ENCODE measurements at regions not wholly inside any gene's neighbourhood (a gene's known extent, or its start where the extent isn't known, plus 50 kb on each side); places are given as distances from the start of the nearest gene placed in this dataset.
A peak's percentile ranks its signal among the peaks of the same experiment; 100 is the strongest.
"Not testable (repeated sequence)": the region's sequence is repeated elsewhere in the genome, so short reads cannot be mapped to it uniquely, and the experiment has no call there.

DNA sequence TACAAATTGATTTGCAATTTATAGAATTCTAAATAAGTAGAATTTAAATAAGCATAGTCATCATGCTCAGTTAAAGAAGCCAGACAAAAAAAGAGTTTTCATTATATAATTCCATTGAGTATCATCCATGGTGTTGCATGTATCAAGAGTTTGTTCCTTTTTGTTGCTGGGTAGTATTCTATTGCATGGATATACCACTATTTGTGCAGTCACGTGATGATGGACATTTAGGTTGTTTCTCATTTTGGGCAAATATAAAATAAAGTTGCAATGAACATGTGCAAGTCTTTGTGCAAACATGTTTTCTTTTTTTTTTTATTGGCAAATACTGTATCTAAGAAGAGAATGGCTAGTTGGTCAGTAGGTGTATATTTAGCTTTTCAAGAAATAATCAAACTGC is 186.2 kb upstream of the FRMD6 start:
- DNase-seq (ENCODE audit: extremely low read depth, low read depth): no peak

DNA sequence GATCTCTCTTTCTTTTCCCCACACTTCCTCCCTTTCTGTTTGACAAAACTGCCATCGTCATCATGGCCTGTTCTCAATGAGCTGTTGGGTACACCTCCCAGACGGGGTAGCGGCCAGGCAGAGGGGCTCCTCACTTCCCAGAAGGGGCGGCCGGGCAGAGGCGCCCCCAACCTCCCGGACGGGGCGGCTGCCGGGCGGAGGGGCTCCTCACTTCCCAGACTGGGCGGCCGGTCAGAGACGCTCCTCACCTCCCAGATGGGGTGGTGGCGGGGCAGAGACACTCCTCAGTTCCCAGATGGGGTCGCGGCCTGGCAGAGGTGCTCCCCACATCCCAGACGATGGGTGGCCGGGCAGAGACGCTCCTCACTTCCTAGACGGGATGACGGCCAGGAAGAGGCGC is 184.3 kb upstream of the FRMD6 start:
- DNase-seq (ENCODE audit: extremely low read depth, low read depth): not testable (repeated sequence)

GRCh38 chr14:51468523-51468922 is 183.2 kb upstream of the FRMD6 start:
- DNase-seq (ENCODE audit: extremely low read depth, low read depth): no peak

- no peak for DNase-seq (ENCODE audit: extremely low read depth, low read depth)
These were observed 178.8 kb upstream of the FRMD6 start for GRCh38 chr14:51472881-51473280.

GRCh38 chr14:51473351-51473750 is 178.4 kb upstream of the FRMD6 start:
- DNase-seq (ENCODE audit: extremely low read depth, low read depth): no peak

DNA sequence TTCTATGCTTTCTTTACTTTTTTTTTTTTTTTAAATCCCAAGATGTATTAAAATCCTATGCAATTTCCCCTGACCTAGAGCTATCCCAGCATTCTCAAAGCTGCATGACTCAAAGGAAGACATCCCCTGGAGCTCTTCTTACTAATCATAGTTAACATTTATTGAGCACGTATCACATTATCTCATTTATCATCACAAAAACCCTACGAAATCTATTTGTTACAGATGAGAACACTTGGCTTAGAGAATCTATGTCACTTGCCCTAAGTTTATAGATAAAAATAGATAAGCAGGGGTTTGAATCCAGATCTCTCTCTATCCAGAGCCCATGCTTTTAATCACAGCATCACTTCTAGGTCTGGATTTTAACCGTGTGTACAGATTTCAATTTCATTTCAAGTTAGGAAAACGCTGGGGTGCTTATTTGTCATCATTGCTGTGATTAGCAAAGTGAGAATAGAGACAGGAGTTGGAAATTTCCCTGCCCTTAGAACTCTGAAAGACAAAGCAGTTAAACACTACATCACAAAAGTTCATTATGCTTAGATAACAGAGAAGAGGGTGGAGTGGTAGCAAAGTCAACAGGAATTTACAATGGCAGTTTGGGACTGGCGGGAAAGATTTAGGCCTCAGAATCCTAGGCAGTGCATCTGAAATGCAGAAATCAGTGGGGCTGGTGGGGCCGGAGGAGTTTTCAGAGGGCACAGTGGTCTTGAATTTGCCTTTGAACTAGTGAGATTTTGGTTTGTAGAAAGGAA is 177.7 kb upstream of the FRMD6 start:
- DNase-seq (ENCODE audit: extremely low read depth, low read depth): no peak

GRCh38 chr14:51474854-51475253 is 176.9 kb upstream of the FRMD6 start:
- DNase-seq (ENCODE audit: extremely low read depth, low read depth): no peak

- no peak for DNase-seq (ENCODE audit: extremely low read depth, low read depth)
These were observed 173.5 kb upstream of the FRMD6 start for GRCh38 chr14:51478175-51478621.

DNA sequence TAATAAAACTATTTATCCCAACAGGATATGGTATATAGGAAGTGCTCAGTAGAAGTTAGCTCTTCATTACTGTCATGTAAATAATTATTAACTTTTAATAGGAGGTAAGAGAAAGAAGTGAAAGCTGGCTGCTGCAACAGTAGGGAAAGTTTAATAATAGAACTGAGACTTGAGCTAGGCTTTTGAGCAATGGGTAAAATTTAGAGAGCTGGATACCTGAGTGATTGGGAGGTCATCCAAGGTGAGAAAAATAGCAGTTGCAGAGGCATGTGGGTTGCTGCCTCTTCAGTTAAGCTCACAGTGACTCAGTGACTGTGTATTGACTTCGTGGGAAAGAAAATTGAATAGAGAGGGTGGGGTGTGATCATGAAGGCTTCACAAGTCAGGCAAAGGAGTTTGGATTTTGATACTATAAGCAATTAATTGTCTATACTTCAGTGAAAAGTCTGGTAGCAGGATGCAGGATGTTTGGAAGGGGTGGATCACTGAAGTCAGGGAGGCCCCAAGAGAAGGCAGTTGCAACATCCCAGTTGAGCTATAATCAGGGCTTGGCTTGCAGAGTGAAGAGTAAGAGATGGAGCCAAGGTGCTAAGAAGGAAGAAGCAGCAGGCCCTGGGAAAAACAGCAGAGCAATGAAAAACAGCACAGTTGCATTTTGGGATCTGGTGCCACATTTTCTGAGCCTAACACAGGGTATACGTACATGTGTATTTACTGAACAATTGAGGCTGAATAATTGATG is 172.0 kb upstream of the FRMD6 start:
- DNase-seq (ENCODE audit: extremely low read depth, low read depth): peak; percentile 40

DNA sequence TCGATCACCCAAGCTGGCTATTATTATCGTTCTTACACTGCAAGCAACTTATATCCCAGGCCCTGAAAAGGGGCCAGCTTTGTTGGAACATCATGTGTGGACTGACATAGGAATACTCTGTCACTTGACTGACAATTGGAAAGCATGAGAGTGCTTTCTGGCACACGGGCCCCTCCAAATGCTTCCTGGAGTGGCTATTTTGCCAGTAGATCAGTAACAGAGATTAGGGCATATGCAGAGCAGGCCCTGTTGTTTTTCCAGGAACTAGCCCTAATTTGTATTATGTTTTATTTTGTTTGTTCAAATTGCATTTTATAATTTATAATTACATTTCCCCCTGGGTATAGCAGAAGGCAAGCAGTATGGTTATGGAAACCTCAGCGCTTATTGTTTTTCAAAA is 170.1 kb upstream of the FRMD6 start:
- no peak for DNase-seq (ENCODE audit: extremely low read depth, low read depth)

DNA sequence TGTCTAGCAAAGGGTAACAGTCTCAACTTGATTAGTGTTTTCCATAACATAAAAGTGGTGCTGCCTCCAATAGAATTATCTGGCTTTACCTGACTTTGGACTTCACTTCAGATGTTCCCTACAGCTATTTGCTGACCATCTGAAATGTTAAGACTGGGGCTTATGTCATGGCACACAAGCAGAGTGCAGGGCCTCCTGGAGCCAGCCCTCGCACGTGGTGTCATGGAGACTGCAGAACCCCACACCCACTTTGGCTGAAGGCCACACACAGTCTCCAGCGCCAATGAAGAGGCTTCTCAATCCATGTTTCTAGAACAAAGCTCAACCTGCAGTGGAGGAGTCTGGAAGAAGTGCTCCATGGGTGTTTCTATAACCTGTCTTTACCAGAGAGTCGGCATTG is 169.6 kb upstream of the FRMD6 start:
- no peak for DNase-seq (ENCODE audit: extremely low read depth, low read depth)

DNA sequence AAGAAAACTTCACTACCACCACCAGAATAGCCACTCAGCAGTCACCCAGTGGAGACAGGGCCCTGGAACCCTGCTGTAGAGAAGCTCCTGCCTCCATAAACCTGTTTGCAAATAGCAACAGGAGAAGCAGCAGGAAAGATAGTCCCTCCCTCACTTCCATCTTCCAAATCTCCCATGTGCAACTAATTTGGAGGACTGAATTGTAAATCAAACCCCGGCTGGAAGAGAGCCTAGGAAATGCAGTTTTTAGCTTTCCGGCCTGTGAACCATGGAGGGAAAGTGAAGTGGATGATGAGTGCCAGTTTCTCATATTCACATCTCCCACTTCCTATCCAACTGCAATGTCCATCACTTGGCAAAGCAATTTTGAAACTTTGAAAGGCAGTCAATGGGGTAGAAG is 167.2 kb upstream of the FRMD6 start:
- no peak for DNase-seq (ENCODE audit: extremely low read depth, low read depth)

- DNase-seq (ENCODE audit: extremely low read depth, low read depth): no peak
These were observed 166.0 kb upstream of the FRMD6 start for GRCh38 chr14:51485733-51486132.

GRCh38 chr14:51487848-51488247 is 163.9 kb upstream of the FRMD6 start:
- no peak for DNase-seq (ENCODE audit: extremely low read depth, low read depth)

DNA sequence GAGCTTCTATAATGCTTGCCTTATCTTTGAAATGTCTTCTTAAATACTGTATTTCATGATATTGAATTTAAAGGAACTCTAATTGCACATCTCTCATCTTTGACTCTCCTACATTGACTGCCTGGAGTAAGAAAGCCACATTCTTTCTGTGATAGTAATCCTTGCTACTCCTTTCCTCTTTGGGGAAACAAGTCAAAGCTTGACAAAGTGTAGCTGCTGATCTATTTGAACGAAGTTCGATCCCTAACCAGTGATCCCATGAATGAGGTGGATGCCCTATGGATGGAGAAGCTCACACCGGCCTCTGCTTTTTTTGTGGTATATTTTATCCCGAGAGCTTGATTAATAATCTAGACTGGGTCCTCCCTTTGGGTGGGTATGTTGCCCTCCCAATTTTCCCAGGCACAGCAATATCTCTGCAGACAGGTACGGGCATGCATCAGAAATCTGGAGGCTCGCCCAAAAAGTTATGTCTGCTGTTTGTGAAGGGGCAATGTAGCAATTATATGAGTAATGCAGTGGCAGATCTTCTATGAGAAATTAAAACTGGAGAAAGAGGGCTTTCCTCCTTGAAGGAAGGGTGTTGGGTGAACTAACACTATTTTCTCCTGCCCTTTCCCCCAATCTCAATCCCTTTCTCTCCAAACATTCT is 163.0 kb upstream of the FRMD6 start:
- DNase-seq (ENCODE audit: extremely low read depth, low read depth): no peak

DNA sequence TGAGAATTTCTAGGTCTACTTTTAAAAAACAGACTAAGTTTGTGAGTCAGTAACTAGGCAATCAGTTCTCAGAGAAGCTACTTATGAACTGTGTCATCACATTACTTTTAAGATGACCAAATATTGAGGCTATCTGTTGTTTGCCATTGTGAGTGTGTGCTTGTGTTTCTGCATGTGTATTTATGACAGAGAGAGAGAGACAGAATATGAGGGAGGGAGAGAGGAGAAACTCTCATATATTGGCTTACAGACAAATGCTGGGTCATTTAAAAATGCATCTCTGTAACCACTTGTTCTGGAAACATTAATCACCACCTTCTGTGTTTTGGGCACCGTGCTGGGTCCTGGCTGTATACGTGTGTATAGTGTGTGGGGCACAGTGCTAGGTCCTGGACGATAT is 161.5 kb upstream of the FRMD6 start:
- no peak for DNase-seq (ENCODE audit: extremely low read depth, low read depth)

GRCh38 chr14:51491036-51491545 is 160.6 kb upstream of the FRMD6 start:
- no peak for DNase-seq (ENCODE audit: extremely low read depth, low read depth)

DNA sequence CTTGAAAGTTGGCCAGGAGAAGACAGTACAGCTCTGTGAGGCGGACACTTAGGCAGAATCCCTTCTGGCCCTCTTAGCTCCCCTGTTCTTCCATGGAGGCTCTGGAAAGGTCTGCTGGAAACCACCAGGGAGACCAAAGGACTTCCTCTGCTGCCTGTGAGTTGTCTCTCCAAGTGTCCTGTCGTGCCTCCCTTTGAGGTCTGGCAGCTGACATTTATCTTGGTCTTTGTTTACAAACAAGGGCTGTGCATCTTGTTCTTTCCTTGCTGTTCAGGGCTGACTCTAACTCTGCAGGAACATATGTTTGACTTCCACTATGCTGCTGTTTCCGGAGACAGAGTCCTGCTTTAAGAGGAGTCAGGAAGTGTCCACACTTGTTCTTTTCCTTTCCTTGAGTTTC is 159.9 kb upstream of the FRMD6 start:
- DNase-seq (ENCODE audit: extremely low read depth, low read depth): no peak

- DNase-seq (ENCODE audit: extremely low read depth, low read depth): no peak
These were observed 156.4 kb upstream of the FRMD6 start for GRCh38 chr14:51495319-51495718.

DNA sequence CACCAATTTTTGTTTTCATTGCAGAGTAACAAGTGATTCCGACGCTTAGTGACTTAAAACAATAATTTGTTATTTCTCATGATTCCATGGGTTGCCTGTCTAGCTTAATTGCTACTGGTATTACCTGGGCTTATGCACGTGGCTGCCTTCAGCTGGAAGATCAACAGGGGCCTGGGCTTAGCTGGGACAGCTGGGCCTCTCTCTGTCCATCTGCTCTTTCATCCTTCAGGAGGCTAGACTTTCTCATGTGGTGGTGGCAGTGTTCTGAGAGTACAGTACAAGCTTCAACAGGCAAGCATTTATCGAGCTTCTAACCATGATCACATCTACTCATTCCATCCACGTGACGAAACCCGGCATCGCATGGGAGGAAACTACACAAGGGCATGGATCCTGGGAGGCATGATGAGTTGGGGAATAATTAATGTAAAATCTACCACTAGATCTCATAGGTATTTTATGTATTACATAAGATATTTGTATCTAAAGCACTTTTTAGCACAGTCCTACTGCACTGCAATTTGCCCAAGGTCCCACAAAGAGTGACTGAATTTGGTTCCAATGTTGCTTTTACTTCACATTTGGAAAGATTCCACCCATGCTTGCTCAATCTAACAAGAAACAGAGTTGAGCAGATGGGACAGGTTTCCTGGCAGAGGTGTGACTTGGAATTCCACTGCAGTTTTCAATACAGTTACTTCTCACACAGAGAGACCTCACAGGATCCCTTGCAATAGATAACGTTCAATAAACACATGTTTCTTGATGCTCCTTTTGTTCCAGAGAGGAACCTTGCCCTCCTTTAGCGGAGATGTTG is 153.1 kb upstream of the FRMD6 start:
- no peak for DNase-seq (ENCODE audit: extremely low read depth, low read depth)

- no peak for DNase-seq (ENCODE audit: extremely low read depth, low read depth)
These were observed 150.9 kb upstream of the FRMD6 start for GRCh38 chr14:51500776-51501175.
